ENCODE measurements at regions not wholly inside any gene's neighbourhood (a gene's known extent, or its start where the extent isn't known, plus 50 kb on each side); places are given as distances from the start of the nearest gene placed in this dataset.

DNA sequence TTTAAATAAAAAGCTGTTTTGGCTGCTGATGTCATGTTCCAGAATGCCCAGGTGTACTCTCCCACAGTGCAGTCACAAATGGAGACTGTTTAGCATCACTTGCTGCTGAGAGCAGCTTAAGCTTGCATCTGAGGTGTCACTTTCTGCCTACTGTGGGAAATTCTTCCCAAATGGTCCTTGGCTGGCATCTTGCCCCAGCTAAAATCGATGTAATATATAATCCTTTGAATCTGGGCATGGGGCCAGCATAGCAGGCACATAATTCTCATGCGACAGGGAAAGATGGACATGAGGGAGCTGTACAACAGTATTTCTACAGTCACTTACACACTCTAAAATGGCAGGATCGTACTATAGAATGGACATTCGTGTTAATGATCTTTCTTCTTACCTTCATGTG is 144.3 kb downstream of the MACIR start:
- no peak for DNase-seq (ENCODE audit: extremely low read depth, low read depth)
- TF ChIP-seq, protein P1, sequence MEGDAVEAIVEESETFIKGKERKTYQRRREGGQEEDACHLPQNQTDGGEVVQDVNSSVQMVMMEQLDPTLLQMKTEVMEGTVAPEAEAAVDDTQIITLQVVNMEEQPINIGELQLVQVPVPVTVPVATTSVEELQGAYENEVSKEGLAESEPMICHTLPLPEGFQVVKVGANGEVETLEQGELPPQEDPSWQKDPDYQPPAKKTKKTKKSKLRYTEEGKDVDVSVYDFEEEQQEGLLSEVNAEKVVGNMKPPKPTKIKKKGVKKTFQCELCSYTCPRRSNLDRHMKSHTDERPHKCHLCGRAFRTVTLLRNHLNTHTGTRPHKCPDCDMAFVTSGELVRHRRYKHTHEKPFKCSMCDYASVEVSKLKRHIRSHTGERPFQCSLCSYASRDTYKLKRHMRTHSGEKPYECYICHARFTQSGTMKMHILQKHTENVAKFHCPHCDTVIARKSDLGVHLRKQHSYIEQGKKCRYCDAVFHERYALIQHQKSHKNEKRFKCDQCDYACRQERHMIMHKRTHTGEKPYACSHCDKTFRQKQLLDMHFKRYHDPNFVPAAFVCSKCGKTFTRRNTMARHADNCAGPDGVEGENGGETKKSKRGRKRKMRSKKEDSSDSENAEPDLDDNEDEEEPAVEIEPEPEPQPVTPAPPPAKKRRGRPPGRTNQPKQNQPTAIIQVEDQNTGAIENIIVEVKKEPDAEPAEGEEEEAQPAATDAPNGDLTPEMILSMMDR (IDR thresholded peaks at IDR 0.05; ENCODE audit: low read depth, low read length) = no peak

DNA sequence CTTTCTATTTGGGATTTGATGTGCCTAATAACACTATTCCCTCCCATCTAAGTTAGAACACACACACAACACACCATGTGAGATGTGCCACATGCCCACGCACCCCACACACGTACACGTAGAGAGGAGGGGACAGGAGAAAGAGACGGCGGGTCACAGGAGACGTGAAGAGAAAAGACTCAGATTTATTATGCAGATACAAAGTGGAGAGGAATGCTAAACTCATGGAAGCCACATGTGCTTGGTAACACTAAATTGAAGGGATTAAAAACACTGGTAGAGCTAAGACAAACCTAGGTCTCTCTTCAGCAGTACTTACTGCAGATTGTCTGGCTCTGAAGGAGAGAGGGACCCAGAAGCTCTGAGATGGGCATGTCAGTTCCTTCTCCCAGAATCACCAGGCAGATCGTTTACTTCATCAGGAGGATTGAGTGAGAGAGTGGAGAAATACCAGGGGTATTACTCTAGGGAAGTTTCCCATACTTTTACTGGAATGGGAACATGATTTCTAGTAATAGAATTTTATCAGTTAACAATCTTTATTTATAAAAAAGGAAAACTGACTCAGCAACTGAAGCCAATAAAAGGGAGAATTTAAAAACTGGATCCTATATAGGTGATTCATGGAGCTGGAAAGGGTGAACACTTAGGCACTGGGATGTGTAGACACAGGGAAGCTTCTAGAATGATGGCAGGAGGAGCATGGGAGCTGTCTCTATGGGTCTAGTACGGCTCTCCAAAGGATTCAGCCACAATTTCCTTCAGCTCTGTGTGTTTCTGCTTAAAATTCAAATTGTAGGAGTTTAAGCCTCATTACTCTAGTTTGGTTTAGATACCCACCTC is 139.4 kb downstream of the MACIR start:
- TF ChIP-seq, protein P1 (IDR thresholded peaks at IDR 0.05; ENCODE audit: low read depth, low read length) = no peak
- DNase-seq (ENCODE audit: extremely low read depth, low read depth) = no peak

DNA sequence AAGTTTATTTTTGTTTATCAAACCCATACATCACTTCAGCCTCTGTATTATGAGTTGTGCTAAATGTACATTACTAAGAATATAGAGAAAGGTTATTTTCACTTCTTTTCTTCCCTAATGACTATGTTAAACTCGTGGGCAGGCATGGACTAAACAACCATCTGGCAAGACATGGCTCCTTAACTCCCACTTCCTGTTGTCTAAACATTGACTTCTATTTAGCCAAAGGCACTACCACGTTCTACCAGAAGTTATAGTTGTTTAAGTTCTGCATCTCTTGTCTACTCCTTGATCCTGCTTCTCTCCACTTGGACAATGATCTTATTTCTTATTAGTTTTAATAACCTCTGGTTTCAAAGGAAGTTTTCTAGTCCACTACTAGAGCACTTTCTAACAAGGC is 136.1 kb downstream of the MACIR start:
- TF ChIP-seq, protein P1 (IDR thresholded peaks at IDR 0.05; ENCODE audit: low read depth, low read length) = no peak
- DNase-seq (ENCODE audit: extremely low read depth, low read depth) = no peak

DNA sequence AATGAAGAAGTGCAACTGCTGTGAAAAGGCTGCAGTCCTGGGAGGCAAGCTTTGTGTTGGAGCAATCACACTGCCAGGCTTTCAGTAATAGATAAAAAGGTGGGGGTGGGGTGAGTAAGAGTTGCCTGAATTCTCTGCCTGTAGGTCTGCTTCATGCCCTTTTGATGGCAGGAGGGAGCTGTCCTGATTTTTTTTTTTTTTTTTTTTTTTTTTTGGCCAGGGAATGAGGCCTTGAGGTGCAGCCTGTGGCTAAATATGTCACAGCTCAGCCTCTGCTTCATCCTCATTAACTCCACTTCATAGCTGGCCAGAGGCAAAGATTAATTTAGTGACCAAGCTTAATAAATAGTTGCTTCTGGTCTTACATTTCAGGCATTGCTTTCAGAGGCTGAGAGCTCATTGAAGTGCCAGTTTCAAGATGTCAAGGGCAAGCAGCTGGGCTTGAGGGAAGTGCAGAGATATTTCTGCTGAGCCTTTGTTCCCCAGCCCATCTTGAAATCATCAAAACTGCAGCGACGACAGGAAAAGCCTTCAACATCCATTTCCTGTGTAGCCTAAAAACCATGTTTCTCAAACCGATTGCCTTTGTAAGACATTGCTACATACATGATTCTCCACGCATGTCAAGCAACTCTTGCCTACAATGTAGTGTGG is 134.7 kb downstream of the MACIR start:
- DNase-seq (ENCODE audit: extremely low read depth, low read depth) = no peak
- TF ChIP-seq, protein P1 (IDR thresholded peaks at IDR 0.05; ENCODE audit: low read depth, low read length) = no peak; the same call in none of the 2 replicates

DNA sequence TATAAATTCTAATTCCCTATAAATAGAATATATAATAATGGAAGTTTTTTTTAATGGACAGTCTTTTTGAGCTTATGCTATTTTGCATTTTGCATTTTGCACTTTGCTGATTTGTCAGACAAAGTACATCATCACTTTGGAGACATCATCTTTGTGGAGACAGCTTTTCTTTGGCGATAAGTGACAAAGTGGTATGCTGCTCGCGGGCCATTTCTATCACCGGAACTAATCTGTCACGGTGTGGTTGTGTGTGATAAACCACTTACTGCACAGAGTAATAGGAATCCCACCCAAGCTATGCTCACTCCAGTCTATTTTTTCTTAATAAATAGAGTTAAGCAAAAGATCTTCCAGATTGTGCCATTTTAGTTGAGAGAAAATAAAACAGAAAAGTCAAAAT is 133.1 kb downstream of the MACIR start:
- TF ChIP-seq, protein P1 (IDR thresholded peaks at IDR 0.05; ENCODE audit: low read depth, low read length) = no peak
- no peak for DNase-seq (ENCODE audit: extremely low read depth, low read depth)

DNA sequence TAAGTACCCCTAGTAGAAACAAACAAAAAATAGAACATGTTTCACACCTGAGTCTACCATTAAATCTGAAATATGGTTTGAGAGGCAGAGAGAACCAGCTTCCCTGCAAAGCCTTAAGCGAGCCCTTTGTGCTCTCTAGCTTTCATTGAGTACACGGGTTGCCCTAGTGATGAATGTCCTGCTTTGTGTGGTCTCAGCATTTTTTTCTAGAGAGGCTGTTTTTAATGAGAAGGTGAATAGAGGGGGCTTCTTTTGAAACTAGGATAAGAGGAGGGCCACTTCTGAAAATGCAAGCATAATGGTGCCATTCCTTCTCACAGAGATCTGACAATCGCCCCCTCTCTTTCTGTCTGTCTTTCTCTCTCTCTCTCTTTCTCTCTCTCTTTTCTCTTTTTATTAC is 131.3 kb downstream of the MACIR start:
- DNase-seq (ENCODE audit: extremely low read depth, low read depth) = no peak
- TF ChIP-seq, protein P1 (IDR thresholded peaks at IDR 0.05; ENCODE audit: low read depth, low read length) = no peak

DNA sequence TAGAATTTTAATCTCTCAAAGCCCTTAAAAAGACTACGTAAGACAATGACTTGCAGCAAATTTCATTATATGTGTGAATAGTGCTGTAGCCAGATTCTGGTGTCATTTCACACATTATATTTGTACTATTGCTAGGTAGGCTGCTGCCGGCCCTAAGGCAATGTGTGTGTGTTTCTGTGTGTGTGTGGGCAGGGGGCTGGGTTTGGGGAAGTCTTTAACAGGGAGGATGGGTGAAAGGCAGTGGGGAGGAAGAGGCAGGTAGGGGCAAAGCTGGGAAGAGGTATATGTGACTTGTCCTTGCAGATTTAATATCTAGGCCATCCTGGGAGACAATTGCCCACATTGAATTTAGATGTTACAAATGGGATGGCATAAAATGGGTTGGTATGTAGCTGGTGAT is 130.8 kb downstream of the MACIR start:
- DNase-seq (ENCODE audit: extremely low read depth, low read depth) = no peak
- TF ChIP-seq, protein P1 (IDR thresholded peaks at IDR 0.05; ENCODE audit: low read depth, low read length) = no peak
